Choroid plexus epithelial cell (primary cell): ENCODE measurements at regions not wholly inside any gene's neighbourhood (a gene's known extent, or its start where the extent isn't known, plus 50 kb on each side); places are given as distances from the start of the nearest gene placed in this dataset.
A peak's percentile ranks its signal among the peaks of the same experiment; 100 is the strongest.

Experiments used
- DNase-seq: peaks from one replicate; pipeline ENCODE4 v3.0.0-alpha.2; 2010; ENCODE audit warnings: low read depth
- H3K4me3 ChIP-seq: 2 replicates; pipeline ENCODE4 v1.5.1; 2011; ENCODE audit warnings: low read depth, mild to moderate bottlenecking, control low read depth, low read length, moderate library complexity
- CTCF ChIP-seq: conservative IDR thresholded peaks from 2 replicates; pipeline ENCODE4 v1.5.1; 2011; ENCODE audit warnings: low read depth, mild to moderate bottlenecking, control low read depth, inconsistent platforms, low read length, moderate library complexity

GRCh38 chrX:104513162-104513561, 52.8 kb upstream of the IL1RAPL2 start:
- H3K4me3 ChIP-seq = no peak overlapping the region
- no peak for DNase-seq
- TF ChIP-seq CTCF = no peak

GRCh38 chrX:104510801-104511200, 55.2 kb upstream of the IL1RAPL2 start:
- no peak overlapping the region for H3K4me3 ChIP-seq
- no peak for DNase-seq
- no peak for TF ChIP-seq CTCF

- DNase-seq = no peak
- TF ChIP-seq CTCF = no peak
These were observed 63.5 kb upstream of the IL1RAPL2 start for GRCh38 chrX:104502460-104502859.

GRCh38 chrX:104488811-104489210, 77.2 kb upstream of the IL1RAPL2 start:
- H3K4me3 ChIP-seq = no peak overlapping the region
- TF ChIP-seq CTCF = no peak
- no peak for DNase-seq

More at GRCh38 chrX:104502460-104502859, 63.5 kb upstream of the IL1RAPL2 start:
- no peak overlapping the region for H3K4me3 ChIP-seq

- no peak for TF ChIP-seq CTCF
- DNase-seq = no peak
- H3K4me3 ChIP-seq = no peak overlapping the region
These were observed 79.3 kb upstream of the IL1RAPL2 start for GRCh38 chrX:104486691-104487090.

GRCh38 chrX:104482757-104483156, 83.2 kb upstream of the IL1RAPL2 start:
- DNase-seq = peak; percentile 12
- no peak overlapping the region for H3K4me3 ChIP-seq
- TF ChIP-seq CTCF = peak; percentile 36

GRCh38 chrX:104469771-104470170, 96.2 kb upstream of the IL1RAPL2 start:
- H3K4me3 ChIP-seq = no peak overlapping the region
- TF ChIP-seq CTCF = no peak
- DNase-seq = no peak
